ENCODE measurements at regions not wholly inside any gene's neighbourhood (a gene's known extent, or its start where the extent isn't known, plus 50 kb on each side); places are given as distances from the start of the nearest gene placed in this dataset.
"Not testable (repeated sequence)": the region's sequence is repeated elsewhere in the genome, so short reads cannot be mapped to it uniquely, and the experiment has no call there.

- Mint-ChIP-seq H3K27me3 (ENCODE audit: insufficient read depth) (peaks cover 3% of the 10 kb centered on the region), H3K36me3 (ENCODE audit: low read depth) (peaks cover 4% of the 10 kb centered on the region; the same call in 1 of the 2 replicates), H3K9me3 (no peaks in the 10 kb centered on the region), H3K27ac (no peak overlapping the region), H3K4me3 (no peak overlapping the region), H3K4me1 (ENCODE audit: low read depth) (peaks cover 58% of the 10 kb centered on the region)
- DNase-seq: no peak
- TF ChIP-seq CTCF (IDR thresholded peaks at IDR 0.05): no peak
These were observed 176.0 kb downstream of the COX18 start for GRCh38 chr4:72893354-72894066.

- H3K27ac Mint-ChIP-seq: no peak overlapping the region
- H3K9me3 Mint-ChIP-seq: no peaks in the 10 kb centered on the region
- H3K4me3 Mint-ChIP-seq: peak overlapping the region; percentile 18; the same call in 1 of the 2 replicates
- peaks cover 37% of the 10 kb centered on the region for H3K4me1 Mint-ChIP-seq (ENCODE audit: low read depth)
- no peak for DNase-seq
- no peaks in the 10 kb centered on the region; the same call in 1 of the 2 replicates for H3K27me3 Mint-ChIP-seq (ENCODE audit: insufficient read depth)
- TF ChIP-seq CTCF (IDR thresholded peaks at IDR 0.05): no peak
- no peaks in the 10 kb centered on the region for H3K36me3 Mint-ChIP-seq (ENCODE audit: low read depth)
These were observed 181.2 kb downstream of the COX18 start for GRCh38 chr4:72888331-72888730.

- Mint-ChIP-seq H3K27me3 (ENCODE audit: insufficient read depth) (no peaks in the 10 kb centered on the region; the same call in 1 of the 2 replicates), H3K4me1 (ENCODE audit: low read depth) (peaks cover 25% of the 10 kb centered on the region), H3K4me3 (no peak overlapping the region), H3K27ac (no peak overlapping the region), H3K9me3 (no peaks in the 10 kb centered on the region), H3K36me3 (ENCODE audit: low read depth) (no peaks in the 10 kb centered on the region)
- TF ChIP-seq CTCF (IDR thresholded peaks at IDR 0.05): no peak
- no peak for DNase-seq
These were observed 182.4 kb downstream of the COX18 start for GRCh38 chr4:72887152-72887551.

- peaks cover 24% of the 10 kb centered on the region for H3K4me1 Mint-ChIP-seq (ENCODE audit: low read depth)
- H3K27me3 Mint-ChIP-seq (ENCODE audit: insufficient read depth): no peaks in the 10 kb centered on the region; the same call in 1 of the 2 replicates
- peak; percentile 80 for TF ChIP-seq CTCF (IDR thresholded peaks at IDR 0.05)
- no peak for DNase-seq
- H3K9me3 Mint-ChIP-seq: no peaks in the 10 kb centered on the region
- no peak overlapping the region for H3K4me3 Mint-ChIP-seq
- H3K36me3 Mint-ChIP-seq (ENCODE audit: low read depth): no peaks in the 10 kb centered on the region
- no peak overlapping the region for H3K27ac Mint-ChIP-seq
These were observed 182.9 kb downstream of the COX18 start for GRCh38 chr4:72886602-72887001.

- H3K4me3 Mint-ChIP-seq; DNase-seq; H3K27me3 Mint-ChIP-seq (ENCODE audit: insufficient read depth); H3K9me3 Mint-ChIP-seq; H3K27ac Mint-ChIP-seq; H3K36me3 Mint-ChIP-seq (ENCODE audit: low read depth): not testable (repeated sequence)
- peaks cover 24% of the 10 kb centered on the region for H3K4me1 Mint-ChIP-seq (ENCODE audit: low read depth)
These were observed 185.3 kb downstream of the COX18 start for GRCh38 chr4:72884225-72884624.

- Mint-ChIP-seq H3K4me1 (ENCODE audit: low read depth) (no peaks in the 10 kb centered on the region), H3K4me3 (no peak overlapping the region), H3K9me3 (no peaks in the 10 kb centered on the region; the same call in 1 of the 2 replicates), H3K36me3 (ENCODE audit: low read depth) (no peaks in the 10 kb centered on the region), H3K27ac (no peak overlapping the region), H3K27me3 (ENCODE audit: insufficient read depth) (peaks cover 2% of the 10 kb centered on the region)
- no peak for TF ChIP-seq CTCF (IDR thresholded peaks at IDR 0.05)
- no peak for DNase-seq
These were observed 192.6 kb downstream of the COX18 start for GRCh38 chr4:72876946-72877345.

All from HFFc6 (cell line).